ENCODE measurements at regions not wholly inside any gene's neighbourhood (a gene's known extent, or its start where the extent isn't known, plus 50 kb on each side); places are given as distances from the start of the nearest gene placed in this dataset.

GRCh38 chr2:200738590-200738989 is 73.1 kb upstream of the BZW1 start:
- H3K27ac ChIP-seq = no peak overlapping the region
- no peak overlapping the region for H3K4me3 ChIP-seq
- TF ChIP-seq POLR2AphosphoS5 (IDR thresholded peaks at IDR 0.05) (no peak), CTCF (IDR thresholded peaks at IDR 0.05) (no peak), POLR2A (IDR thresholded peaks at IDR 0.05) (no peak), EP300 (IDR thresholded peaks at IDR 0.05) (no peak)
- 93 to 95% methylated on average over 7 of the region's 7 CpGs for WGBS, 2 donors
- H3K9me3 ChIP-seq = no peaks in the 10 kb centered on the region
- intact Hi-C loops (cut with DNase I) = no loop called here
- peaks cover 0 to 12% (median 4%) of the 10 kb centered on the region in 4 donors for H3K4me1 ChIP-seq
- no peaks in the 10 kb centered on the region for H3K36me3 ChIP-seq
- DNase-seq = no peak
- H3K27me3 ChIP-seq = no peaks in the 10 kb centered on the region

GRCh38 chr2:200740907-200741306 is 70.8 kb upstream of the BZW1 start:
- H3K36me3 ChIP-seq = no peaks in the 10 kb centered on the region
- WGBS, 2 donors = 92% methylated on average over 6 of the region's 6 CpGs
- H3K4me1 ChIP-seq = peaks cover 0 to 12% (median 4%) of the 10 kb centered on the region in 4 donors
- no peak for DNase-seq
- intact Hi-C loops (cut with DNase I) = no loop called here
- no peaks in the 10 kb centered on the region for H3K9me3 ChIP-seq
- no peaks in the 10 kb centered on the region for H3K27me3 ChIP-seq
- H3K4me3 ChIP-seq = no peak overlapping the region
- no peak for TF ChIP-seq POLR2A (IDR thresholded peaks at IDR 0.05)
- TF ChIP-seq EP300 (IDR thresholded peaks at IDR 0.05) = no peak
- TF ChIP-seq POLR2AphosphoS5 (IDR thresholded peaks at IDR 0.05) = no peak
- no peak for TF ChIP-seq CTCF (IDR thresholded peaks at IDR 0.05)
- H3K27ac ChIP-seq = peak overlapping the region in 1 of 4 donors; percentile 64

DNA sequence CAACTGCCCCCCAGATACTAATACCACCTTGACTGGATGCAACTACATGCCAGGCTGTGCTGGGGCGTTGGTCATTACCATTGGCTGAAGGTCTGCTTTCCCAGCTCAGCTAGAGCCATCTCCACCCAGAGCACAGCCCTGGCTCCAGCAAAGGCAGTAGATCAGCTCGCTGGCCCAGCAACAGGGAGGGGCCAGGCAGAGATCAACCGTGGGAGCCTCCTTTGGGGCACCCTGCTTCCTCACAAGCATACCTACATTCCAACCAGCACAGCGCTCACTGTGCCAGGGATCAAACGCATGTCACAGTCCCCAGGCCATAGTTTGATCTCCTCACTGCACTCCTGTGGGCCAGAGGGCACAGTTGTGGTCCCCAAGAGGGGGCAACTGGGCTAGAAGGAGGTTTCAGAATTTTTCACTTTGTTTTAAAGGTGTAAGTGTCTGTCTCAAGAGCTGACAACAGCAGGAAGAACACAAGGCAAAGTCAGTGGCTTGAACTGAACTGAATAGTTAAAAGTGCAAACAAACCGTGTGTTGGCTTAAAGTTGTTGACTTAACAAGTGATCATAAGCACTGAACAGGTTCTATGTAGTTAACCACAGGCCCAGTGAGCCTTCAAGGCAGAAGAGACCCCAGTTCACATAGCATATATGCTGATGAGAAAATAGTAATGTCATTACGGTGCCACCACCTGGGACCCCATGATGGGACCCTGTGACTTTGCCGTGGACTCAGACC is 70.1 kb upstream of the BZW1 start:
- no peak for TF ChIP-seq EP300 (IDR thresholded peaks at IDR 0.05)
- no peak for TF ChIP-seq CTCF (IDR thresholded peaks at IDR 0.05)
- TF ChIP-seq POLR2A (IDR thresholded peaks at IDR 0.05) = no peak
- TF ChIP-seq POLR2AphosphoS5 (IDR thresholded peaks at IDR 0.05) = no peak
- no peak for DNase-seq
- peak overlapping the region; percentile 34 to 64 (median 44) for H3K27ac ChIP-seq
- 26 to 59% methylated on average over 8 of the region's 8 CpGs for WGBS, 2 donors
- no peaks in the 10 kb centered on the region for H3K36me3 ChIP-seq
- intact Hi-C loops (cut with DNase I) = no loop called here
- H3K4me3 ChIP-seq = no peak overlapping the region
- no peaks in the 10 kb centered on the region for H3K27me3 ChIP-seq
- H3K9me3 ChIP-seq = no peaks in the 10 kb centered on the region
- peaks cover 0 to 12% (median 4%) of the 10 kb centered on the region in 4 donors for H3K4me1 ChIP-seq

GRCh38 chr2:200742426-200742825 is 69.3 kb upstream of the BZW1 start:
- H3K36me3 ChIP-seq = no peaks in the 10 kb centered on the region
- H3K4me1 ChIP-seq = peaks cover 0 to 12% (median 4%) of the 10 kb centered on the region in 4 donors
- H3K9me3 ChIP-seq = no peaks in the 10 kb centered on the region
- H3K27ac ChIP-seq = peak overlapping the region in 3 of 4 donors; percentile 38 to 64 (median 50)
- intact Hi-C loops (cut with DNase I) = no loop called here
- H3K4me3 ChIP-seq = no peak overlapping the region
- 66 to 68% methylated on average over 5 of the region's 5 CpGs for WGBS, 2 donors
- H3K27me3 ChIP-seq = no peaks in the 10 kb centered on the region
- TF ChIP-seq POLR2AphosphoS5 (IDR thresholded peaks at IDR 0.05) (peak in 1 of 4 donors; percentile 17), POLR2A (IDR thresholded peaks at IDR 0.05) (no peak)
- peak; percentile 78 for DNase-seq

- Histone ChIP-seq H3K4me3 (no peak overlapping the region), H3K36me3 (no peaks in the 10 kb centered on the region), H3K27ac (peak overlapping the region in 1 of 4 donors; percentile 64), H3K9me3 (no peaks in the 10 kb centered on the region), H3K4me1 (peaks cover 0 to 12% (median 6%) of the 10 kb centered on the region in 4 donors), H3K27me3 (no peaks in the 10 kb centered on the region)
- TF ChIP-seq POLR2AphosphoS5 (IDR thresholded peaks at IDR 0.05) (no peak), EP300 (IDR thresholded peaks at IDR 0.05) (no peak), CTCF (IDR thresholded peaks at IDR 0.05) (no peak), POLR2A (IDR thresholded peaks at IDR 0.05) (no peak)
- 92 to 95% methylated on average over 10 of the region's 10 CpGs for WGBS, 2 donors
- intact Hi-C loops (cut with DNase I) = no loop called here
- DNase-seq = no peak
Observed at GRCh38 chr2:200743042-200743676, 68.6 kb upstream of the BZW1 start.
